Breast epithelium (tissue), 4 donors: ENCODE measurements at regions not wholly inside any gene's neighbourhood (a gene's known extent, or its start where the extent isn't known, plus 50 kb on each side); places are given as distances from the start of the nearest gene placed in this dataset.

Experiments used
- DNase-seq, 2 donors: peaks; one replicate each; pipeline ENCODE4 v3.0.0-alpha.2; 2019; ENCODE audit warnings: low spot score in 2 of 2
- H3K27ac ChIP-seq, 2 donors: fragments of 200-600 bp; sonication (generic) in 1 of 2; one replicate each; pipeline ENCODE4 v1.5.1; 2016 to 2019; ENCODE audit warnings: mild to moderate bottlenecking in 1 of 2
- H3K27me3 ChIP-seq, 2 donors: fragments of 200-600 bp; sonication (generic) in 1 of 2; one replicate each; pipeline versions ENCODE4 v1.5.1 to v1.6.0; 2017 to 2019; ENCODE audit warnings: control low read depth in 1 of 2, mild to moderate bottlenecking in 1 of 2
- H3K36me3 ChIP-seq: fragments of 200-600 bp; one replicate; pipeline ENCODE4 v1.5.1; 2019
- H3K4me1 ChIP-seq, 2 donors: fragments of 200-600 bp; sonication (generic); one replicate each; pipeline ENCODE4 v1.5.1; 2016 to 2019; ENCODE audit warnings: control low read depth in 1 of 2
- H3K4me3 ChIP-seq, 3 donors: fragments of 200-600 bp; sonication (generic); 1 replicate in 2 of 3; 2 replicates in 1 of 3; pipeline ENCODE4 v1.5.1; 2016 to 2019; ENCODE audit warnings: mild to moderate bottlenecking in 3 of 3, moderate library complexity in 2 of 3
- H3K9me3 ChIP-seq, 2 donors: fragments of 200-600 bp; sonication (generic) in 1 of 2; one replicate each; pipeline ENCODE4 v1.5.1; 2016 to 2019; ENCODE audit warnings: control low read depth in 1 of 2
- POLR2A ChIP-seq: fragments of 450-650 bp; IDR thresholded peaks from one replicate; pipeline ENCODE4 v1.6.1; 2016; ENCODE audit warnings: antibody characterized with exemption, mild to moderate bottlenecking, moderate library complexity
- POLR2AphosphoS5 ChIP-seq, 3 donors: sonication (generic); formaldehyde crosslinking; IDR thresholded peaks; one replicate each; pipeline ENCODE4 v1.6.1; 2017; ENCODE audit warnings: antibody characterized with exemption in 3 of 3
- intact Hi-C: fragments of 100-400 bp; cut with DNase I; formaldehyde crosslinking; loops from one replicate; pipeline ENCODE4 v1.15.1; 2023; ENCODE audit warnings: low total_unique reads
- TF ChIP-seq, protein P1 (sequence below), 3 donors: fragments of 450-650 bp; IDR thresholded peaks; one replicate each; pipeline ENCODE4 v1.5.1; 2016 to 2017; ENCODE audit warnings: antibody characterized with exemption in 3 of 3, mild to moderate bottlenecking in 3 of 3, moderate library complexity in 3 of 3

- DNase-seq, result no peak
- Histone ChIP-seq H3K9me3 (no peaks in the 10 kb centered on the region), H3K4me1 (no peaks in the 10 kb centered on the region), H3K36me3 (no peaks in the 10 kb centered on the region), H3K4me3 (no peak overlapping the region), H3K27me3 (peaks cover 0 to 3% of the 10 kb centered on the region in 2 donors), H3K27ac (no peak overlapping the region)
- TF ChIP-seq POLR2AphosphoS5 (IDR thresholded peaks at IDR 0.05) (no peak), POLR2A (no peak)
- TF ChIP-seq, protein P1, sequence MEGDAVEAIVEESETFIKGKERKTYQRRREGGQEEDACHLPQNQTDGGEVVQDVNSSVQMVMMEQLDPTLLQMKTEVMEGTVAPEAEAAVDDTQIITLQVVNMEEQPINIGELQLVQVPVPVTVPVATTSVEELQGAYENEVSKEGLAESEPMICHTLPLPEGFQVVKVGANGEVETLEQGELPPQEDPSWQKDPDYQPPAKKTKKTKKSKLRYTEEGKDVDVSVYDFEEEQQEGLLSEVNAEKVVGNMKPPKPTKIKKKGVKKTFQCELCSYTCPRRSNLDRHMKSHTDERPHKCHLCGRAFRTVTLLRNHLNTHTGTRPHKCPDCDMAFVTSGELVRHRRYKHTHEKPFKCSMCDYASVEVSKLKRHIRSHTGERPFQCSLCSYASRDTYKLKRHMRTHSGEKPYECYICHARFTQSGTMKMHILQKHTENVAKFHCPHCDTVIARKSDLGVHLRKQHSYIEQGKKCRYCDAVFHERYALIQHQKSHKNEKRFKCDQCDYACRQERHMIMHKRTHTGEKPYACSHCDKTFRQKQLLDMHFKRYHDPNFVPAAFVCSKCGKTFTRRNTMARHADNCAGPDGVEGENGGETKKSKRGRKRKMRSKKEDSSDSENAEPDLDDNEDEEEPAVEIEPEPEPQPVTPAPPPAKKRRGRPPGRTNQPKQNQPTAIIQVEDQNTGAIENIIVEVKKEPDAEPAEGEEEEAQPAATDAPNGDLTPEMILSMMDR (IDR thresholded peaks at IDR 0.05), result no peak
- intact Hi-C loops, result no loop called here
Measured at GRCh38 chr19:32173836-32174235, 171.6 kb upstream of the ZNF507 start.

- DNase-seq, result no peak
Measured at GRCh38 chr19:32174386-32175113, 170.9 kb upstream of the ZNF507 start.

DNA sequence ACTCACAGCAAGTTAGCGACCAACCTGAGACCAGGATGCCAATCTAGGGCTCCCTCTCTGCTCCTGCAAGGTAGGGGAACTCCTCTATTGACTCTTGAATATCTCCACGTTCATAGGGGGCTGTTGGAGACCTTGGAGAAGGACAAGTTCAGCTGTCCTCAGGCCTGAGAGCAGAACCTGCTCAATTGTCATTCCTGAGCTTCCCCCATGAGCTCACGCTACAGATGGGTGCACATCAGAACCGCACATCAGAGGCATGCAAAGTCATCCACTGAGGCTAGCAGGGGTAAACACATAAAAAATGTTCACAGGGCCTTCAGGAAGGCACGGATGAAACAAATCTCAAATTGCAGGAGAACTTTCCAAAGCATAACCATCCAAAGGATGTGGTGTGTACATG lies 168.8 kb upstream of the ZNF507 start:
- no peaks in the 10 kb centered on the region for H3K27me3 ChIP-seq

More at GRCh38 chr19:32174386-32175113, 170.9 kb upstream of the ZNF507 start:
- Histone ChIP-seq H3K9me3 (no peaks in the 10 kb centered on the region), H3K27ac (no peak overlapping the region), H3K36me3 (no peaks in the 10 kb centered on the region), H3K27me3 (no peaks in the 10 kb centered on the region), H3K4me1 (no peaks in the 10 kb centered on the region), H3K4me3 (no peak overlapping the region)
- TF ChIP-seq POLR2A (no peak), POLR2AphosphoS5 (IDR thresholded peaks at IDR 0.05) (no peak)
- TF ChIP-seq, protein P1 (IDR thresholded peaks at IDR 0.05), result no peak
- intact Hi-C loops, result no loop called here

DNA sequence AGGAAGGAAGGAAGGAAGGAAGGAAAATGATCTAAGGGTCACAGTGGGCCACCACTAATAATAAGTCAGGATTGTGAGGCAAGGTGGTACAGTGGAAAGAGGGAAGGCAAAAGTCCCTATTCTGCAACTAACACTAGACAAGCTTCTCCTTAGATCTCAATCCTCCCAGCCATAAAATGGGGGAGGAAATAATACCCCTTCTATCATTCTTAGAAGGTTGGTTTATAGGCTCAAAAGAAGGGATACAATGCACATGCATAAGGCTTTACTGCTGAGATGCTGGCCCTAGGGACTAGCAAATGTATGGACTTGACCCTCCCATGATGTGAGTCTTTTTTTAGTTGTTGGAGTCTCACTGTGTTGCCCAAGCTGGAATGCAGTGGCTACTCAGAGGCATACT lies 167.7 kb upstream of the ZNF507 start:
- Histone ChIP-seq H3K4me3 (no peak overlapping the region), H3K4me1 (no peaks in the 10 kb centered on the region), H3K27ac (no peak overlapping the region), H3K36me3 (no peaks in the 10 kb centered on the region), H3K9me3 (no peaks in the 10 kb centered on the region), H3K27me3 (no peaks in the 10 kb centered on the region)
- no peak for DNase-seq
- intact Hi-C loops, result no loop called here
- TF ChIP-seq, protein P1 (IDR thresholded peaks at IDR 0.05), result no peak
- no peak for TF ChIP-seq POLR2A
- no peak for TF ChIP-seq POLR2AphosphoS5 (IDR thresholded peaks at IDR 0.05)

More for the DNA sequence above, 168.8 kb upstream of the ZNF507 start:
- H3K36me3 ChIP-seq, result no peaks in the 10 kb centered on the region
- no peak for DNase-seq
- intact Hi-C loops, result no loop called here
- H3K4me3 ChIP-seq, result no peak overlapping the region
- TF ChIP-seq, protein P1 (IDR thresholded peaks at IDR 0.05), result no peak
- TF ChIP-seq POLR2AphosphoS5 (IDR thresholded peaks at IDR 0.05) (no peak), POLR2A (no peak)
- H3K27ac ChIP-seq, result no peak overlapping the region
- H3K4me1 ChIP-seq, result no peaks in the 10 kb centered on the region
- H3K9me3 ChIP-seq, result no peaks in the 10 kb centered on the region

- H3K27me3 ChIP-seq, result no peaks in the 10 kb centered on the region
- H3K27ac ChIP-seq, result no peak overlapping the region
- H3K9me3 ChIP-seq, result no peaks in the 10 kb centered on the region
- DNase-seq, result no peak
- TF ChIP-seq, protein P1 (IDR thresholded peaks at IDR 0.05), result no peak
- TF ChIP-seq POLR2A, result no peak
- TF ChIP-seq POLR2AphosphoS5 (IDR thresholded peaks at IDR 0.05), result no peak
- H3K4me3 ChIP-seq, result no peak overlapping the region
- no peaks in the 10 kb centered on the region for H3K36me3 ChIP-seq
- no peaks in the 10 kb centered on the region for H3K4me1 ChIP-seq
- intact Hi-C loops, result no loop called here
Measured at GRCh38 chr19:32178401-32178800, 167.0 kb upstream of the ZNF507 start.
